WERI-Rb-1 (cell line): ENCODE measurements at regions not wholly inside any gene's neighbourhood (a gene's known extent, or its start where the extent isn't known, plus 50 kb on each side); places are given as distances from the start of the nearest gene placed in this dataset.

Experiments used
- DNase-seq: peaks from one replicate; pipeline ENCODE4 v3.0.0-alpha.2; 2020
- H3K27ac ChIP-seq: fragments of 250-450 bp; sonication (Bioruptor Pico); 2 replicates; pipeline ENCODE4 v1.5.1; 2020; ENCODE audit warnings: mild to moderate bottlenecking, moderate library complexity
- H3K27me3 ChIP-seq: fragments of 250-450 bp; sonication (Bioruptor Pico); 2 replicates; pipeline ENCODE4 v1.5.1; 2021; ENCODE audit warnings: mild to moderate bottlenecking, low read depth, moderate library complexity; ENCODE audit not compliant: insufficient read depth, severe bottlenecking
- H3K36me3 ChIP-seq: fragments of 250-450 bp; sonication (Bioruptor Pico); 2 replicates; pipeline ENCODE4 v1.5.1; 2020; ENCODE audit warnings: mild to moderate bottlenecking, moderate library complexity
- H3K4me3 ChIP-seq: 2 replicates; pipeline ENCODE4 v1.5.1; 2011; ENCODE audit warnings: low read depth, mild to moderate bottlenecking, control low read depth, low read length
- H3K9me3 ChIP-seq: fragments of 250-450 bp; sonication (Bioruptor Pico); 2 replicates; pipeline ENCODE4 v1.5.1; 2021; ENCODE audit warnings: mild to moderate bottlenecking, moderate library complexity; ENCODE audit not compliant: severe bottlenecking
- TF ChIP-seq, protein P1 (sequence below): IDR thresholded peaks from 2 replicates; pipeline ENCODE4 v1.5.1; 2011; ENCODE audit warnings: low read depth, mild to moderate bottlenecking, control low read depth, inconsistent platforms, low read length

DNA sequence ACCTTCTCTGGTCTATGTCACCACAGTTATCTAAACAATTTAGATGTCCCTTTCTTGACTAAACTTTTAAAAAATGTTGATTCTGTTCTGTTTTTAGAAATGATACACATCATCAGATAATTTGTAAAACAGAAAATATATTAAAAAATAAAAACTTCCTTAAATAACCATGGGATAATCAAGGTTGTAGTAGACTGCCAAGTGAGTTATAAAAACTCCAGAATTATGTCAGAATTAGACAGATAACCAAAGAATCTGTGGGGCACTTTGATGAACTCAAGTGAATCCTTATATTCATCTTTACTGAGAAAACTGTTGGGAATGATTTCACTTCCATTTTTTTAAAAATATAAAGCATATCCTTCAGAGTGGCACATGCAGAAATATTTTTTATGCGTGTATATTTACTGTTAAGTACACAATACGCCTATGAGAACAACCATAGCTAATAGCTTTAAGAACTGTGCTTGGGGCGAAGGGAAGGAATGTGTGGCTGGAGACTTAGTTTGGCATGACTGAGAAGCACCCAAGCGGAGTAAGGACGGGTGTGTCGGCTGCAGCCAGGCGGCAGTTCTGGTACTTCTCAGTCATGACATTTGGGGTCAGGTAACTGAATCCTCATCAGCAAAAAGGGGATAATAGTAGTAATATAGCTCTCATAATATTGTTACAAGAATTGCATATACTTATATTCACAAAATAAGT is 604.7 kb upstream of the CITED2 start:
- TF ChIP-seq, protein P1, sequence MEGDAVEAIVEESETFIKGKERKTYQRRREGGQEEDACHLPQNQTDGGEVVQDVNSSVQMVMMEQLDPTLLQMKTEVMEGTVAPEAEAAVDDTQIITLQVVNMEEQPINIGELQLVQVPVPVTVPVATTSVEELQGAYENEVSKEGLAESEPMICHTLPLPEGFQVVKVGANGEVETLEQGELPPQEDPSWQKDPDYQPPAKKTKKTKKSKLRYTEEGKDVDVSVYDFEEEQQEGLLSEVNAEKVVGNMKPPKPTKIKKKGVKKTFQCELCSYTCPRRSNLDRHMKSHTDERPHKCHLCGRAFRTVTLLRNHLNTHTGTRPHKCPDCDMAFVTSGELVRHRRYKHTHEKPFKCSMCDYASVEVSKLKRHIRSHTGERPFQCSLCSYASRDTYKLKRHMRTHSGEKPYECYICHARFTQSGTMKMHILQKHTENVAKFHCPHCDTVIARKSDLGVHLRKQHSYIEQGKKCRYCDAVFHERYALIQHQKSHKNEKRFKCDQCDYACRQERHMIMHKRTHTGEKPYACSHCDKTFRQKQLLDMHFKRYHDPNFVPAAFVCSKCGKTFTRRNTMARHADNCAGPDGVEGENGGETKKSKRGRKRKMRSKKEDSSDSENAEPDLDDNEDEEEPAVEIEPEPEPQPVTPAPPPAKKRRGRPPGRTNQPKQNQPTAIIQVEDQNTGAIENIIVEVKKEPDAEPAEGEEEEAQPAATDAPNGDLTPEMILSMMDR = no peak
- DNase-seq = no peak
- Histone ChIP-seq H3K4me3 (no peak overlapping the region), H3K27ac (no peak overlapping the region), H3K9me3 (no peaks in the 10 kb centered on the region), H3K36me3 (no peaks in the 10 kb centered on the region), H3K27me3 (no peaks in the 10 kb centered on the region)

DNA sequence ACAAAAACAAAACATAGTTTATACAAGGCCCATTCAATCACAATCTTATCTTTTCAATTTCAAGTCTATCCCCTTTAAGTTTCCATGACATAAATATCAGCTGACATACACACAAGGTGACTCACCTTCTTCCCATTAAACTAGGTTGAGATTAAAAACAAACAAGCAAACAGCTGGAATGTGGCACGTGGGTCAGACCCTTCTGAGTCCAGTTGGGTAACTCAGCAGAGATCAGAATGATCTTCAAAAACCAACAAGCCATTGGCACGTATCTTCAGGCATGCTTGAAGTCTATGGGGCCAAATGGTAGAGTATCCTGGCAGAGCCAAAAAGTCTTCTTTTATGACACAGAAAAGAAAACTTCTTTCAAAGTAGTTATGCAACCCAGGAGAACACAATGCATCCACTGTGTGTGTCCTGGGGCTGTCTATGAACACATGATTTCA is 603.5 kb upstream of the CITED2 start:
- Histone ChIP-seq H3K36me3 (no peaks in the 10 kb centered on the region), H3K9me3 (no peaks in the 10 kb centered on the region), H3K4me3 (no peak overlapping the region), H3K27ac (no peak overlapping the region), H3K27me3 (no peaks in the 10 kb centered on the region)
- TF ChIP-seq, protein P1 = no peak
- DNase-seq = no peak

GRCh38 chr6:139973669-139974344 is 599.4 kb upstream of the CITED2 start:
- TF ChIP-seq, protein P1 = no peak
- Histone ChIP-seq H3K4me3 (no peak overlapping the region), H3K27me3 (no peaks in the 10 kb centered on the region), H3K36me3 (no peaks in the 10 kb centered on the region), H3K9me3 (no peaks in the 10 kb centered on the region), H3K27ac (no peak overlapping the region)
- no peak for DNase-seq

GRCh38 chr6:139972116-139972515 is 597.7 kb upstream of the CITED2 start:
- H3K27ac ChIP-seq = no peak overlapping the region
- no peaks in the 10 kb centered on the region for H3K27me3 ChIP-seq
- H3K36me3 ChIP-seq = no peaks in the 10 kb centered on the region
- TF ChIP-seq, protein P1 = no peak
- H3K9me3 ChIP-seq = no peaks in the 10 kb centered on the region
- DNase-seq = no peak
- H3K4me3 ChIP-seq = no peak overlapping the region

DNA sequence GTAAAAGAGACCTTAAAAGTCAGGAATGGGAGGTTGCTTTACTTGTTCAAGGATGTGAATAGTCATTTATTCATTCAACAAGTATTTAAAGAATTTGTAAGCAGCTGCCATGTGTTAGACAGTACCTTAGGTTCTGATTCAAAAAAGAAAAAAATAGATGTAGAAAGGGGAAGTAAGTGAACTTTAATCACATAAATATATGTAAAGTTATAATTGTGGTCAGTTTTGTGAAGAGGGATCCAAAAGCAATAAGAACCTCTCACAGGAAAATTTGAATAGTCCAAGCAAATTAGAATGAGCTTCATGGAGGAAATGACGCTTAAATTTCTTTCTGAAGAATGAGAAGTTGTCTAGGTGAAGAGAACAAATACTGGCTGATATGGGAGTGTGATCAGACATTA is 596.1 kb upstream of the CITED2 start:
- Histone ChIP-seq H3K27ac (no peak overlapping the region), H3K9me3 (no peaks in the 10 kb centered on the region), H3K4me3 (no peak overlapping the region), H3K27me3 (no peaks in the 10 kb centered on the region), H3K36me3 (no peaks in the 10 kb centered on the region)
- TF ChIP-seq, protein P1 = no peak
- no peak for DNase-seq
